Breast epithelium (tissue), 4 donors: ENCODE measurements at regions not wholly inside any gene's neighbourhood (a gene's known extent, or its start where the extent isn't known, plus 50 kb on each side); places are given as distances from the start of the nearest gene placed in this dataset.
"Not testable (repeated sequence)": the region's sequence is repeated elsewhere in the genome, so short reads cannot be mapped to it uniquely, and the experiment has no call there.

Experiments used
- DNase-seq, 2 donors: peaks; one replicate each; pipeline ENCODE4 v3.0.0-alpha.2; 2019; ENCODE audit warnings: low spot score in 2 of 2
- H3K27ac ChIP-seq, 2 donors: fragments of 200-600 bp; sonication (generic) in 1 of 2; one replicate each; pipeline ENCODE4 v1.5.1; 2016 to 2019; ENCODE audit warnings: mild to moderate bottlenecking in 1 of 2
- H3K27me3 ChIP-seq, 2 donors: fragments of 200-600 bp; sonication (generic) in 1 of 2; one replicate each; pipeline versions ENCODE4 v1.5.1 to v1.6.0; 2017 to 2019; ENCODE audit warnings: control low read depth in 1 of 2, mild to moderate bottlenecking in 1 of 2
- H3K36me3 ChIP-seq: fragments of 200-600 bp; one replicate; pipeline ENCODE4 v1.5.1; 2019
- H3K4me1 ChIP-seq, 2 donors: fragments of 200-600 bp; sonication (generic); one replicate each; pipeline ENCODE4 v1.5.1; 2016 to 2019; ENCODE audit warnings: control low read depth in 1 of 2
- H3K4me3 ChIP-seq, 3 donors: fragments of 200-600 bp; sonication (generic); 1 replicate in 2 of 3; 2 replicates in 1 of 3; pipeline ENCODE4 v1.5.1; 2016 to 2019; ENCODE audit warnings: mild to moderate bottlenecking in 3 of 3, moderate library complexity in 2 of 3
- H3K9me3 ChIP-seq, 2 donors: fragments of 200-600 bp; sonication (generic) in 1 of 2; one replicate each; pipeline ENCODE4 v1.5.1; 2016 to 2019; ENCODE audit warnings: control low read depth in 1 of 2
- POLR2A ChIP-seq: fragments of 450-650 bp; IDR thresholded peaks from one replicate; pipeline ENCODE4 v1.6.1; 2016; ENCODE audit warnings: antibody characterized with exemption, mild to moderate bottlenecking, moderate library complexity
- POLR2AphosphoS5 ChIP-seq, 3 donors: sonication (generic); formaldehyde crosslinking; IDR thresholded peaks; one replicate each; pipeline ENCODE4 v1.6.1; 2017; ENCODE audit warnings: antibody characterized with exemption in 3 of 3
- intact Hi-C: fragments of 100-400 bp; cut with DNase I; formaldehyde crosslinking; loops from one replicate; pipeline ENCODE4 v1.15.1; 2023; ENCODE audit warnings: low total_unique reads
- TF ChIP-seq, protein P1 (sequence below), 3 donors: fragments of 450-650 bp; IDR thresholded peaks; one replicate each; pipeline ENCODE4 v1.5.1; 2016 to 2017; ENCODE audit warnings: antibody characterized with exemption in 3 of 3, mild to moderate bottlenecking in 3 of 3, moderate library complexity in 3 of 3

DNA sequence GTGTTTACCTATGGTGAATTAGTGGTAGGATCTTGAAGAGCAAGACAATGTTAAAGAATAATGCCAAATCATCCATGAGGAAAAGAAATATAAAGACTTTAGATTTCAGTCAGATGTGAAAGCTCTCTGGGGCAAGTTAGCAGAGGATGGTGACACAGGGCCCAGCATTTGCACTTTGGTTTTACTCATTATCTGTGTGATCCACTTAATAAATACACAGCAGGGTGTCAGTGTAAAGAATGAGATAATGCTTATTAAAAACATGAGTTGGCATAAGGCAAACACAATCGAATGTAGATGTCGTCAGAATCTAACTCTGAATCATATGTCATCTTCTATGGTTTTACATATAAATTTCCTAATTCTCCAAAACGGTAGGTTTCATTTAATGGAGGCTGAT, 130.4 kb upstream of the PREP start:
- TF ChIP-seq, protein P1, sequence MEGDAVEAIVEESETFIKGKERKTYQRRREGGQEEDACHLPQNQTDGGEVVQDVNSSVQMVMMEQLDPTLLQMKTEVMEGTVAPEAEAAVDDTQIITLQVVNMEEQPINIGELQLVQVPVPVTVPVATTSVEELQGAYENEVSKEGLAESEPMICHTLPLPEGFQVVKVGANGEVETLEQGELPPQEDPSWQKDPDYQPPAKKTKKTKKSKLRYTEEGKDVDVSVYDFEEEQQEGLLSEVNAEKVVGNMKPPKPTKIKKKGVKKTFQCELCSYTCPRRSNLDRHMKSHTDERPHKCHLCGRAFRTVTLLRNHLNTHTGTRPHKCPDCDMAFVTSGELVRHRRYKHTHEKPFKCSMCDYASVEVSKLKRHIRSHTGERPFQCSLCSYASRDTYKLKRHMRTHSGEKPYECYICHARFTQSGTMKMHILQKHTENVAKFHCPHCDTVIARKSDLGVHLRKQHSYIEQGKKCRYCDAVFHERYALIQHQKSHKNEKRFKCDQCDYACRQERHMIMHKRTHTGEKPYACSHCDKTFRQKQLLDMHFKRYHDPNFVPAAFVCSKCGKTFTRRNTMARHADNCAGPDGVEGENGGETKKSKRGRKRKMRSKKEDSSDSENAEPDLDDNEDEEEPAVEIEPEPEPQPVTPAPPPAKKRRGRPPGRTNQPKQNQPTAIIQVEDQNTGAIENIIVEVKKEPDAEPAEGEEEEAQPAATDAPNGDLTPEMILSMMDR (IDR thresholded peaks at IDR 0.05), result no peak
- TF ChIP-seq POLR2AphosphoS5 (IDR thresholded peaks at IDR 0.05) (no peak), POLR2A (no peak)
- intact Hi-C loops, result no loop called here
- H3K36me3 ChIP-seq, result no peaks in the 10 kb centered on the region

DNA sequence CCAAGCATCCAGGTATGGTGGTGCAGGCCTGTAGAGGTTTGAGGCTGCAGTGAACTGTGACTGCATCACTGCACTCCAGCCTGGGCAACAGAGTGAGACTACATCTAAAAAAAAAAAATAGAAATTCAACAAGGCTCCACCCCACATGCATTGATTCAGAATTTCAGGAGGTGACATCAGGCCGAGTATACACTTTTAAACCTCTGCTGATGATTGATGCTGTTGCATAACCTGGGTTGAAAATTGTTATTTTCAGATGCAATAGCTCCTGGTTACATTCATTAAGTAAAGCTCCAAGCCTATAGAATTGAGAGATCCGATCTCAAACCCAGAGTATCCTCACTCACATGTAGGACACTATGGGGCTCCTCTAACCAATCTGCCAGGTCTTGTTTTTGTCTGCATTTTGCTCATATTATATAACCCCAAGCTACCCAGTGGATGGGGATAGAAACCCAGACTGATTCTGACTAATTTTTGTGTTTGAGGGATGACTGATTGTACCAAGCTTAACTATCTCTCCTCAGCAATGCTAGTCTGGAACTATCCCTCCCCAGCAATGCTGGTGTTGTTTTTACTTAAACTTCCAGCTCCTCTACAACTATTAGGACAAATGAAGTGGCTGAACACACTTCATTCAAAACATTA, 123.5 kb upstream of the PREP start:
- TF ChIP-seq POLR2AphosphoS5 (IDR thresholded peaks at IDR 0.05) (no peak), POLR2A (no peak)
- TF ChIP-seq, protein P1 (IDR thresholded peaks at IDR 0.05), result no peak
- Histone ChIP-seq H3K4me1 (no peaks in the 10 kb centered on the region), H3K27me3 (no peaks in the 10 kb centered on the region), H3K4me3 (no peak overlapping the region), H3K36me3 (no peaks in the 10 kb centered on the region), H3K27ac (no peak overlapping the region), H3K9me3 (no peaks in the 10 kb centered on the region)
- DNase-seq, result no peak
- intact Hi-C loops, result no loop called here

More for the DNA sequence above, 130.4 kb upstream of the PREP start:
- Histone ChIP-seq H3K27ac (no peak overlapping the region), H3K9me3 (no peaks in the 10 kb centered on the region), H3K27me3 (no peaks in the 10 kb centered on the region), H3K4me3 (no peak overlapping the region), H3K4me1 (no peaks in the 10 kb centered on the region)
- DNase-seq, result no peak

DNA sequence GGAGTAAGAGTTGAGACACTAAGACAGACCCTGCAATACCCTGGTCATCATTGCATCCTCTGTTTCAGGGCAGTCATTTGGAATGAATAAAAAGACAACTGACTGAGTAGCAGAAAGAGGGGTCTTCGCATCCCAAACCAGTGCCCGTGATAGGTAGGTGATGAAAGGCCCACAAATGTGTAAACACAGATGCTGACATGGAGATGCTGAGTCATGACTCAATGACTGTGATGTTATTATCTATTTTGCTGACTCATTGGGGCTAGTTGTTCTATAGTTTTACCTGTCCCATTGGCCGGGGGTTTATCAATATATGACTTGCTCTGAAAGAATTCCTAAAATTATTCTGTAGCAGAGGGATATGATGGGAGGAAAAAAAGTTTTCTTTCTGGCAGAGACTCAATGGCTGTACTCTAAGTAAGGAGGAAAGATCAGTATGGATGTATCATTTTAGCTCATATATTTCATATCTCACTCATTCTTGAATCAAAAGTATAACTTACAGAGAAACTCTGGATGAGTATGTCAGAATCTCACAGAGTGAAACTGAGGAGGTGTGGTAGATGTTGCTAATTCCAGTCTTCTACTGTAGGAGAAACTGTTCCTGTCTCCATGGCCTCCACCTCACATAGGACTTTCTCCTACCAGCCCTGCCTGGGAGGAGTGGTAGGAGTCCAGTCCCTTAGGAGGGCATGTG, 119.9 kb upstream of the PREP start:
- intact Hi-C loops, result no loop called here
- TF ChIP-seq POLR2A, result no peak
- no peak for TF ChIP-seq POLR2AphosphoS5 (IDR thresholded peaks at IDR 0.05)
- TF ChIP-seq, protein P1 (IDR thresholded peaks at IDR 0.05), result no peak
- Histone ChIP-seq H3K27ac (no peak overlapping the region), H3K4me3 (no peak overlapping the region), H3K9me3 (no peaks in the 10 kb centered on the region), H3K4me1 (no peaks in the 10 kb centered on the region), H3K36me3 (no peaks in the 10 kb centered on the region), H3K27me3 (no peaks in the 10 kb centered on the region)
- DNase-seq, result no peak

DNA sequence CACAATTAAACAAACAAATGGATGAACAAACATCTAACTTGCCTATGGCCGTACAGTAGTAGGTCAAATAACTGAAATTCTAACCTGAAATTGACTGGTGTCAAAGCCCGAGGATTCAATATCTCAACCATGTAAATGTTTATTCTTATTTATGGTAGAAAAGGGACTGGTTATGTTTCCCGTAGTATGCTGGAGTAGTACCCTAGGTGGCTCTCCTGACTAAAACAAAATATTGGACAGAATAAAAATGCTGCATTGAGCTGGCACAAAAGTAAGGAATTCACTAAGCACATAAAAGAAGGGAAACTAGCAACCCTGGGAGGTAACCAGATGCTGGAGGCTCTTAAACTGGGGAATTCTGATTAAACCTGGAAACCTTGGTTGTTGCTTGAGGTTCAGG, 117.1 kb upstream of the PREP start:
- H3K4me3 ChIP-seq, result no peak overlapping the region
- H3K9me3 ChIP-seq, result no peaks in the 10 kb centered on the region
- no peak overlapping the region for H3K27ac ChIP-seq
- no peak for TF ChIP-seq POLR2A
- no peaks in the 10 kb centered on the region for H3K4me1 ChIP-seq
- no peaks in the 10 kb centered on the region for H3K36me3 ChIP-seq
- intact Hi-C loops, result no loop called here
- DNase-seq, result no peak
- H3K27me3 ChIP-seq, result no peaks in the 10 kb centered on the region

DNA sequence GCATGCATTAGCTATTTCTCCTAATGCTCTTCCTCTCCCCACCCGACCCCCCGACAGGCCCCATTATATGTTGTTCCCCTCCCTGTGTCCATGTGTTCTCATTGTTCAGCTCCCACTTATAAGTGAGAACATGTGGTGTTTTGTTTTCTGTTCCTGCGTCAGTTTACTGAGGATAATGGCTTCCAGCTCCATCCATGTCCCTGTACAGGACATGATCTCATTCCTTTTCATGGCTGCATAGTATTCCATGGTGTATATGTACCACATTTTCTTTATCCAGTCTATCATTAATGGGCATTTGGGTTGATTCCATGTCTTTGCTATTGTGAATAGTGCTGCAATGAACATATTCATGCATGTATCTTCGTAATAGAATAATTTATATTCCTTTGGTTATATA, 116.1 kb upstream of the PREP start:
- H3K4me1 ChIP-seq, H3K27ac ChIP-seq, intact Hi-C loops, H3K9me3 ChIP-seq, H3K36me3 ChIP-seq, H3K4me3 ChIP-seq, DNase-seq, H3K27me3 ChIP-seq: not testable (repeated sequence)

DNA sequence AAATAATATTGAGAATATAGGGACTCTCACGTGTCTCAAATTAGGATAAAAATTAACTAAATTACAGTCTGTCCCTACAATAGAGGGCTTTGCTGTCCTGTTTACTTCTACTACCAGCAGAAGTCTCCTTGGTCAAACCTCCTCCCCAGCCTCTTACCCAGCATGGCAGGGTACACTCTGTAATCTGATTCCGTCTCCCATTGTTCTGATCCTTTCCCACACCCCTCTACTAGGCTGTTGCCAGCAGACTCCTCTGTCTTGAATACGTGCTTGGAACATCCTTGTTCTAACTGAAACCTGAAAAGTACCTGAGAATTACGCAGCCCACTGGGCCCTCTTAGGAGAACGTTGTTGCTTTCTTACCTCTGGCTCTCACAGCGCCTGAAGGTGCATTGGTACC, 112.2 kb upstream of the PREP start:
- Histone ChIP-seq H3K4me3 (no peak overlapping the region), H3K27me3 (no peaks in the 10 kb centered on the region), H3K4me1 (peaks cover 0 to 3% of the 10 kb centered on the region in 2 donors), H3K27ac (no peak overlapping the region), H3K9me3 (no peaks in the 10 kb centered on the region), H3K36me3 (no peaks in the 10 kb centered on the region)
- TF ChIP-seq, protein P1 (IDR thresholded peaks at IDR 0.05), result no peak
- TF ChIP-seq POLR2AphosphoS5 (IDR thresholded peaks at IDR 0.05) (no peak), POLR2A (no peak)
- no peak for DNase-seq
- intact Hi-C loops, result no loop called here
